WTC11 (cell line): ENCODE measurements at regions not wholly inside any gene's neighbourhood (a gene's known extent, or its start where the extent isn't known, plus 50 kb on each side); places are given as distances from the start of the nearest gene placed in this dataset.

Experiments
- ATAC-seq: fragments of 200-7000 bp; cut with Tn5 transposase; 2 replicates; pipeline ENCODE4 v1.10.0; 2021; ENCODE audit warnings: mild to moderate bottlenecking, moderate library complexity
- CTCF ChIA-PET: fragments of 300-600 bp; sonication (Branson Sonifier 250); formaldehyde crosslinking; loops from one replicate; lab custom pipeline; 2021; ENCODE audit warnings: antibody characterized with exemption; lab: Charles Lee
- POLR2A ChIA-PET: fragments of 350-600 bp; sonication (Branson Sonifier 250); formaldehyde crosslinking; loops from one replicate; lab custom pipeline; 2021; ENCODE audit warnings: antibody characterized with exemption; lab: Charles Lee
- DNase-seq: peaks from one replicate; pipeline ENCODE4 v3.0.0; 2021; ENCODE audit warnings: low spot score
- H3K27ac Mint-ChIP-seq: 2 replicates; pipeline ENCODE4 v1.8.0; 2021; ENCODE audit warnings: mixed read lengths
- H3K27me3 Mint-ChIP-seq: 2 replicates; pipeline ENCODE4 v1.8.0; 2021; ENCODE audit warnings: low read depth, mild to moderate bottlenecking, moderate library complexity, mixed read lengths
- H3K36me3 Mint-ChIP-seq: 2 replicates; pipeline ENCODE4 v1.8.0; 2021; ENCODE audit warnings: mixed read lengths
- H3K4me1 Mint-ChIP-seq: 2 replicates; pipeline ENCODE4 v1.8.0; 2022; ENCODE audit warnings: mixed read lengths
- H3K4me3 Mint-ChIP-seq: 2 replicates; pipeline ENCODE4 v1.8.0; 2021; ENCODE audit warnings: mild to moderate bottlenecking, moderate library complexity, mixed read lengths
- H3K9me3 Mint-ChIP-seq: 2 replicates; pipeline ENCODE4 v1.8.0; 2021; ENCODE audit warnings: mixed read lengths
- CREB1 ChIP-seq: sonication (generic); formaldehyde crosslinking; IDR thresholded peaks from 2 replicates; pipeline ENCODE4 v1.8.0; 2023; ENCODE audit warnings: mild to moderate bottlenecking, missing genetic modification reagents
- KAT7 ChIP-seq: sonication (generic); formaldehyde crosslinking; IDR thresholded peaks from 2 replicates; pipeline ENCODE4 v1.8.1; 2023; ENCODE audit warnings: missing genetic modification reagents, mild to moderate bottlenecking, borderline replicate concordance
- MXD4 ChIP-seq: fragments of 250-450 bp; sonication (Bioruptor Pico); IDR thresholded peaks from 2 replicates; pipeline ENCODE4 v1.8.0; 2021; ENCODE audit warnings: mild to moderate bottlenecking, moderate library complexity, borderline replicate concordance
- MYBL2 ChIP-seq: sonication (generic); formaldehyde crosslinking; IDR thresholded peaks from 2 replicates; pipeline ENCODE4 v1.8.1; 2023; ENCODE audit warnings: mild to moderate bottlenecking, moderate library complexity, missing genetic modification reagents
- NFE2L1 ChIP-seq: sonication (generic); formaldehyde crosslinking; IDR thresholded peaks from 2 replicates; pipeline ENCODE4 v1.8.1; 2023; ENCODE audit warnings: missing genetic modification reagents
- NR2C2 ChIP-seq: sonication (generic); formaldehyde crosslinking; IDR thresholded peaks from 2 replicates; pipeline ENCODE4 v1.8.0; 2022; ENCODE audit warnings: mild to moderate bottlenecking, missing genetic modification reagents
- NR3C1 ChIP-seq: sonication (generic); formaldehyde crosslinking; conservative IDR thresholded peaks from 2 replicates; pipeline ENCODE4 v1.8.1; 2023; ENCODE audit warnings: low read depth, mild to moderate bottlenecking, missing genetic modification reagents
- SMAD3 ChIP-seq: sonication (generic); formaldehyde crosslinking; IDR thresholded peaks from 2 replicates; pipeline ENCODE4 v1.8.0; 2022; ENCODE audit warnings: missing genetic modification reagents, mild to moderate bottlenecking, borderline replicate concordance
- SOX15 ChIP-seq: fragments of 250-450 bp; sonication (Bioruptor Pico); IDR thresholded peaks from 2 replicates; pipeline ENCODE4 v1.9.0; 2021; ENCODE audit warnings: mild to moderate bottlenecking
- TCF7 ChIP-seq: sonication (generic); formaldehyde crosslinking; IDR thresholded peaks from 2 replicates; pipeline ENCODE4 v1.8.0; 2022; ENCODE audit warnings: mild to moderate bottlenecking, low read depth, missing genetic modification reagents, moderate library complexity
- TEAD4 ChIP-seq: sonication (generic); formaldehyde crosslinking; IDR thresholded peaks from 2 replicates; pipeline ENCODE4 v1.8.0; 2022; ENCODE audit warnings: mild to moderate bottlenecking, missing genetic modification reagents
- ZNF121 ChIP-seq: sonication (generic); formaldehyde crosslinking; IDR thresholded peaks from 2 replicates; pipeline ENCODE4 v1.8.0; 2023; ENCODE audit warnings: missing genetic modification reagents
- ZNF219 ChIP-seq: sonication (generic); formaldehyde crosslinking; IDR thresholded peaks from 2 replicates; pipeline ENCODE4 v1.8.0; 2023; ENCODE audit warnings: missing genetic modification reagents, mild to moderate bottlenecking, borderline replicate concordance
- ZNF232 ChIP-seq: sonication (generic); formaldehyde crosslinking; IDR thresholded peaks from 2 replicates; pipeline ENCODE4 v1.8.0; 2022; ENCODE audit warnings: mild to moderate bottlenecking, missing genetic modification reagents
- ZNF263 ChIP-seq: sonication (generic); formaldehyde crosslinking; IDR thresholded peaks from 2 replicates; pipeline ENCODE4 v1.8.1; 2022; ENCODE audit warnings: low read depth, mild to moderate bottlenecking, moderate library complexity, missing genetic modification reagents
- ZNF416 ChIP-seq: fragments of 250-450 bp; sonication (Bioruptor Pico); IDR thresholded peaks from 2 replicates; pipeline ENCODE4 v1.9.0; 2021; ENCODE audit warnings: mild to moderate bottlenecking, inconsistent platforms
- ZNF423 ChIP-seq: fragments of 250-450 bp; sonication (Bioruptor Pico); IDR thresholded peaks from 2 replicates; pipeline ENCODE4 v2.1.2; 2022; ENCODE audit warnings: mild to moderate bottlenecking, moderate library complexity
- TF ChIP-seq, protein P1 (sequence below): fragments of 250-450 bp; sonication (Bioruptor Pico); IDR thresholded peaks from 2 replicates; pipeline ENCODE4 v1.9.0; 2021; ENCODE audit warnings: mild to moderate bottlenecking, borderline replicate concordance
- TF ChIP-seq, protein P2 (sequence below): sonication (generic); formaldehyde crosslinking; IDR thresholded peaks from 2 replicates; pipeline ENCODE4 v1.8.1; 2022; ENCODE audit warnings: low read depth, mild to moderate bottlenecking, moderate library complexity, missing genetic modification reagents, borderline replicate concordance
- TF ChIP-seq, protein P3 (sequence below): fragments of 250-450 bp; sonication (Bioruptor Pico); IDR thresholded peaks from 2 replicates; pipeline ENCODE4 v1.9.0; 2021; ENCODE audit warnings: mild to moderate bottlenecking
- TF ChIP-seq, protein P4 (sequence below): sonication (generic); formaldehyde crosslinking; IDR thresholded peaks from 2 replicates; pipeline ENCODE4 v1.8.1; 2023; ENCODE audit warnings: mild to moderate bottlenecking, missing genetic modification reagents
- TF ChIP-seq, protein P5 (sequence below): sonication (generic); formaldehyde crosslinking; IDR thresholded peaks from 2 replicates; pipeline ENCODE4 v1.8.0; 2022; ENCODE audit warnings: mild to moderate bottlenecking, missing genetic modification reagents
- TF ChIP-seq, protein P6 (sequence below): fragments of 200-600 bp; IDR thresholded peaks from 2 replicates; pipeline ENCODE4 v1.8.0; 2022; ENCODE audit warnings: antibody characterized with exemption
- TF ChIP-seq, protein P7 (sequence below): fragments of 250-450 bp; sonication (Bioruptor Pico); IDR thresholded peaks from 2 replicates; pipeline ENCODE4 v1.8.0; 2021; ENCODE audit warnings: mild to moderate bottlenecking

DNA sequence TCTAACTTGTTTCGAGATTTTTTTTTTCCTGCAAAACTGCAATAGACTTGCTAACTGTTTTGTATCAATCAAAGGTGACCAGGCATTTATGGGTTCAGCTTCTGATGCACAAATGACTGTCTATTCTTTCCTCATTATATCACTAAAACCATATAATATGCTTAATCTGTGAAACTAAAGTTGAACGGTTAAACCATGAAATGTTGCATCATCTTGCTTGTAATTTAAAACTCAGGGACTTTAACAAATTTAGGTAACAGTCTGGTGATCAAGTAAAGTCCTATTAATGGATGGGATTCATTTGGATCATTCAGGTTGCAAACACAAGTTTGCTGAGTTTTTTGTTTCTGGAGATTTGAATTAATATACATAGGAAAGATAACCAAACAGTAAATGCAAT is 232.0 kb upstream of the LUZP2 start:
- H3K9me3 Mint-ChIP-seq: peaks cover 10% of the 10 kb centered on the region

DNA sequence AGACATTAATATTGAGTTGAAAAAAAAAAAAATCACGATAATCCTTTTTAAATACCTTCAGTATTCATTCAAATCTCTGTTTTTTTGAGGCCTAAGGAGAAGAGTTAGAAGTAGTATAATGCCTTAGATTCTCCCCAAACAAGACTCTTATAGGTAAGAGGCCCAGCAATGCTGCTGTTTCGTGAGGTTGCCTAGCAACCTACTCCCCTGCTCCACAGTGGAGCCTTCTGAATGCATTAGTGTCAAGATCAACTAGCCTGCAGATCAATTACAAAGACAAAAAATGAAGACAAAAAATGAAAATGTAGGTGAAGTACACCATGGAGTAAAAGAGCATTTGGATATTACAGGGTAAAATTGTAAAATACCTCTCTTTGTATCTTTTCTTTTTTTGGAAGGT is 229.8 kb upstream of the LUZP2 start:
- Mint-ChIP-seq H3K9me3 (peaks cover 10% of the 10 kb centered on the region), H3K4me1 (no peaks in the 10 kb centered on the region), H3K27ac (no peak overlapping the region), H3K4me3 (no peak overlapping the region), H3K36me3 (no peaks in the 10 kb centered on the region), H3K27me3 (no peaks in the 10 kb centered on the region)
- TF ChIP-seq, protein P1, sequence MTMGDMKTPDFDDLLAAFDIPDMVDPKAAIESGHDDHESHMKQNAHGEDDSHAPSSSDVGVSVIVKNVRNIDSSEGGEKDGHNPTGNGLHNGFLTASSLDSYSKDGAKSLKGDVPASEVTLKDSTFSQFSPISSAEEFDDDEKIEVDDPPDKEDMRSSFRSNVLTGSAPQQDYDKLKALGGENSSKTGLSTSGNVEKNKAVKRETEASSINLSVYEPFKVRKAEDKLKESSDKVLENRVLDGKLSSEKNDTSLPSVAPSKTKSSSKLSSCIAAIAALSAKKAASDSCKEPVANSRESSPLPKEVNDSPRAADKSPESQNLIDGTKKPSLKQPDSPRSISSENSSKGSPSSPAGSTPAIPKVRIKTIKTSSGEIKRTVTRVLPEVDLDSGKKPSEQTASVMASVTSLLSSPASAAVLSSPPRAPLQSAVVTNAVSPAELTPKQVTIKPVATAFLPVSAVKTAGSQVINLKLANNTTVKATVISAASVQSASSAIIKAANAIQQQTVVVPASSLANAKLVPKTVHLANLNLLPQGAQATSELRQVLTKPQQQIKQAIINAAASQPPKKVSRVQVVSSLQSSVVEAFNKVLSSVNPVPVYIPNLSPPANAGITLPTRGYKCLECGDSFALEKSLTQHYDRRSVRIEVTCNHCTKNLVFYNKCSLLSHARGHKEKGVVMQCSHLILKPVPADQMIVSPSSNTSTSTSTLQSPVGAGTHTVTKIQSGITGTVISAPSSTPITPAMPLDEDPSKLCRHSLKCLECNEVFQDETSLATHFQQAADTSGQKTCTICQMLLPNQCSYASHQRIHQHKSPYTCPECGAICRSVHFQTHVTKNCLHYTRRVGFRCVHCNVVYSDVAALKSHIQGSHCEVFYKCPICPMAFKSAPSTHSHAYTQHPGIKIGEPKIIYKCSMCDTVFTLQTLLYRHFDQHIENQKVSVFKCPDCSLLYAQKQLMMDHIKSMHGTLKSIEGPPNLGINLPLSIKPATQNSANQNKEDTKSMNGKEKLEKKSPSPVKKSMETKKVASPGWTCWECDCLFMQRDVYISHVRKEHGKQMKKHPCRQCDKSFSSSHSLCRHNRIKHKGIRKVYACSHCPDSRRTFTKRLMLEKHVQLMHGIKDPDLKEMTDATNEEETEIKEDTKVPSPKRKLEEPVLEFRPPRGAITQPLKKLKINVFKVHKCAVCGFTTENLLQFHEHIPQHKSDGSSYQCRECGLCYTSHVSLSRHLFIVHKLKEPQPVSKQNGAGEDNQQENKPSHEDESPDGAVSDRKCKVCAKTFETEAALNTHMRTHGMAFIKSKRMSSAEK: no peak
- TF ChIP-seq, protein P2, sequence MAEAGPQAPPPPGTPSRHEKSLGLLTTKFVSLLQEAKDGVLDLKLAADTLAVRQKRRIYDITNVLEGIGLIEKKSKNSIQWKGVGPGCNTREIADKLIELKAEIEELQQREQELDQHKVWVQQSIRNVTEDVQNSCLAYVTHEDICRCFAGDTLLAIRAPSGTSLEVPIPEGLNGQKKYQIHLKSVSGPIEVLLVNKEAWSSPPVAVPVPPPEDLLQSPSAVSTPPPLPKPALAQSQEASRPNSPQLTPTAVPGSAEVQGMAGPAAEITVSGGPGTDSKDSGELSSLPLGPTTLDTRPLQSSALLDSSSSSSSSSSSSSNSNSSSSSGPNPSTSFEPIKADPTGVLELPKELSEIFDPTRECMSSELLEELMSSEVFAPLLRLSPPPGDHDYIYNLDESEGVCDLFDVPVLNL: no peak
- TF ChIP-seq, protein P3, sequence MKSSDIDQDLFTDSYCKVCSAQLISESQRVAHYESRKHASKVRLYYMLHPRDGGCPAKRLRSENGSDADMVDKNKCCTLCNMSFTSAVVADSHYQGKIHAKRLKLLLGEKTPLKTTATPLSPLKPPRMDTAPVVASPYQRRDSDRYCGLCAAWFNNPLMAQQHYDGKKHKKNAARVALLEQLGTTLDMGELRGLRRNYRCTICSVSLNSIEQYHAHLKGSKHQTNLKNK (CRISPR knock-in tag): no peak
- TF ChIP-seq MXD4 (no peak), NFE2L1 (no peak), TEAD4 (CRISPR knock-in tag) (no peak), ZNF219 (no peak)
- TF ChIP-seq, protein P4, sequence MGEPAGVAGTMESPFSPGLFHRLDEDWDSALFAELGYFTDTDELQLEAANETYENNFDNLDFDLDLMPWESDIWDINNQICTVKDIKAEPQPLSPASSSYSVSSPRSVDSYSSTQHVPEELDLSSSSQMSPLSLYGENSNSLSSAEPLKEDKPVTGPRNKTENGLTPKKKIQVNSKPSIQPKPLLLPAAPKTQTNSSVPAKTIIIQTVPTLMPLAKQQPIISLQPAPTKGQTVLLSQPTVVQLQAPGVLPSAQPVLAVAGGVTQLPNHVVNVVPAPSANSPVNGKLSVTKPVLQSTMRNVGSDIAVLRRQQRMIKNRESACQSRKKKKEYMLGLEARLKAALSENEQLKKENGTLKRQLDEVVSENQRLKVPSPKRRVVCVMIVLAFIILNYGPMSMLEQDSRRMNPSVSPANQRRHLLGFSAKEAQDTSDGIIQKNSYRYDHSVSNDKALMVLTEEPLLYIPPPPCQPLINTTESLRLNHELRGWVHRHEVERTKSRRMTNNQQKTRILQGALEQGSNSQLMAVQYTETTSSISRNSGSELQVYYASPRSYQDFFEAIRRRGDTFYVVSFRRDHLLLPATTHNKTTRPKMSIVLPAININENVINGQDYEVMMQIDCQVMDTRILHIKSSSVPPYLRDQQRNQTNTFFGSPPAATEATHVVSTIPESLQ (CRISPR knock-in tag): no peak
- ChIA-PET POLR2A (no interaction called here), CTCF (no interaction called here)
- ATAC-seq (peak; percentile 43; the same call in 1 of the 2 replicates), DNase-seq (no peak)

More for the DNA sequence above, 232.0 kb upstream of the LUZP2 start:
- CTCF ChIA-PET: no interaction called here
- H3K36me3 Mint-ChIP-seq: no peaks in the 10 kb centered on the region
- TF ChIP-seq NR2C2 (CRISPR knock-in tag): no peak
- TF ChIP-seq TEAD4 (CRISPR knock-in tag): no peak
- TF ChIP-seq MYBL2 (CRISPR knock-in tag): no peak
- TF ChIP-seq, all 79 proteins: peak for 0
- no peak overlapping the region for H3K27ac Mint-ChIP-seq
- no peak overlapping the region for H3K4me3 Mint-ChIP-seq
- H3K27me3 Mint-ChIP-seq: no peaks in the 10 kb centered on the region
- DNase-seq (no peak), ATAC-seq (no peak)
- H3K4me1 Mint-ChIP-seq: no peaks in the 10 kb centered on the region
- POLR2A ChIA-PET: no interaction called here

DNA sequence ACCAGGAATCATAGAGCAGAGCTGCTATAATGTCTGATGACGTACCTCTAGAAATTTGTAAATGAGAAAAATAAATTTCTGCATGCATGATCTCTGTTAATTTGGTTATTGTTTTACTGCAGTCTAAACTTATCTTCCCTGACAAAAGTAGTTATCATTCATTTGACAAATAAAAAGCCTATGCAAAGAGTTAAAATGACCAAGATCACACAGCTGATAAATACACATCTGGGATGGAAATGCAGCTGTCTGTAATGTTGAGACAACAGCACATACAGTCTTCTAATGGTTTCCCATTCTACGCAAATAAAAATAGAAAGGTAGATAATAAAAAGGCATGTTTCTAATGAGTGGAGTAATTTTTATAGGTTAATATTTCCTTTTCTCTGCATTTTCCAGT is 225.1 kb upstream of the LUZP2 start:
- Mint-ChIP-seq H3K9me3 (peaks cover 28% of the 10 kb centered on the region), H3K4me1 (no peaks in the 10 kb centered on the region), H3K27me3 (no peaks in the 10 kb centered on the region), H3K4me3 (no peak overlapping the region), H3K36me3 (peaks cover 12% of the 10 kb centered on the region), H3K27ac (no peak overlapping the region)
- DNase-seq (no peak), ATAC-seq (no peak)
- TF ChIP-seq ZNF423 (no peak), ZNF232 (CRISPR knock-in tag) (no peak), ZNF263 (CRISPR knock-in tag) (no peak), CREB1 (no peak), ZNF121 (CRISPR knock-in tag) (no peak), KAT7 (CRISPR knock-in tag) (no peak), NR3C1 (no peak), SOX15 (CRISPR knock-in tag) (no peak), TCF7 (no peak), SMAD3 (CRISPR knock-in tag) (no peak), ZNF416 (no peak)
- TF ChIP-seq, protein P5, sequence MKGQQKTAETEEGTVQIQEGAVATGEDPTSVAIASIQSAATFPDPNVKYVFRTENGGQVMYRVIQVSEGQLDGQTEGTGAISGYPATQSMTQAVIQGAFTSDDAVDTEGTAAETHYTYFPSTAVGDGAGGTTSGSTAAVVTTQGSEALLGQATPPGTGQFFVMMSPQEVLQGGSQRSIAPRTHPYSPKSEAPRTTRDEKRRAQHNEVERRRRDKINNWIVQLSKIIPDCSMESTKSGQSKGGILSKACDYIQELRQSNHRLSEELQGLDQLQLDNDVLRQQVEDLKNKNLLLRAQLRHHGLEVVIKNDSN (CRISPR knock-in tag): no peak
- TF ChIP-seq, protein P6, sequence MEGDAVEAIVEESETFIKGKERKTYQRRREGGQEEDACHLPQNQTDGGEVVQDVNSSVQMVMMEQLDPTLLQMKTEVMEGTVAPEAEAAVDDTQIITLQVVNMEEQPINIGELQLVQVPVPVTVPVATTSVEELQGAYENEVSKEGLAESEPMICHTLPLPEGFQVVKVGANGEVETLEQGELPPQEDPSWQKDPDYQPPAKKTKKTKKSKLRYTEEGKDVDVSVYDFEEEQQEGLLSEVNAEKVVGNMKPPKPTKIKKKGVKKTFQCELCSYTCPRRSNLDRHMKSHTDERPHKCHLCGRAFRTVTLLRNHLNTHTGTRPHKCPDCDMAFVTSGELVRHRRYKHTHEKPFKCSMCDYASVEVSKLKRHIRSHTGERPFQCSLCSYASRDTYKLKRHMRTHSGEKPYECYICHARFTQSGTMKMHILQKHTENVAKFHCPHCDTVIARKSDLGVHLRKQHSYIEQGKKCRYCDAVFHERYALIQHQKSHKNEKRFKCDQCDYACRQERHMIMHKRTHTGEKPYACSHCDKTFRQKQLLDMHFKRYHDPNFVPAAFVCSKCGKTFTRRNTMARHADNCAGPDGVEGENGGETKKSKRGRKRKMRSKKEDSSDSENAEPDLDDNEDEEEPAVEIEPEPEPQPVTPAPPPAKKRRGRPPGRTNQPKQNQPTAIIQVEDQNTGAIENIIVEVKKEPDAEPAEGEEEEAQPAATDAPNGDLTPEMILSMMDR: no peak
- TF ChIP-seq, protein P7, sequence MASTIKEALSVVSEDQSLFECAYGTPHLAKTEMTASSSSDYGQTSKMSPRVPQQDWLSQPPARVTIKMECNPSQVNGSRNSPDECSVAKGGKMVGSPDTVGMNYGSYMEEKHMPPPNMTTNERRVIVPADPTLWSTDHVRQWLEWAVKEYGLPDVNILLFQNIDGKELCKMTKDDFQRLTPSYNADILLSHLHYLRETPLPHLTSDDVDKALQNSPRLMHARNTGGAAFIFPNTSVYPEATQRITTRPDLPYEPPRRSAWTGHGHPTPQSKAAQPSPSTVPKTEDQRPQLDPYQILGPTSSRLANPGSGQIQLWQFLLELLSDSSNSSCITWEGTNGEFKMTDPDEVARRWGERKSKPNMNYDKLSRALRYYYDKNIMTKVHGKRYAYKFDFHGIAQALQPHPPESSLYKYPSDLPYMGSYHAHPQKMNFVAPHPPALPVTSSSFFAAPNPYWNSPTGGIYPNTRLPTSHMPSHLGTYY: no peak
- CTCF ChIA-PET: no interaction called here
- POLR2A ChIA-PET: no interaction called here
